Ramos (cell line): ENCODE measurements at regions not wholly inside any gene's neighbourhood (a gene's known extent, or its start where the extent isn't known, plus 50 kb on each side); places are given as distances from the start of the nearest gene placed in this dataset.
"Not testable (repeated sequence)": the region's sequence is repeated elsewhere in the genome, so short reads cannot be mapped to it uniquely, and the experiment has no call there.

ENCODE experiments used
- in situ Hi-C: fragments of 300-500 bp; cut with MboI; formaldehyde crosslinking; loops from one replicate; pipeline ENCODE4 v1.14.3; 2022; ENCODE audit warnings: low sequenced_read_pairs; ENCODE audit not compliant: unreplicated experiment

- in situ Hi-C loops = not testable (repeated sequence)
Observed at GRCh38 chr17:20681746-20682722, 102.5 kb downstream of the CDRT15L2 start.

GRCh38 chr17:20683651-20684229 is 104.2 kb downstream of the CDRT15L2 start:
- in situ Hi-C loops = not testable (repeated sequence)

- in situ Hi-C loops = not testable (repeated sequence)
Observed at GRCh38 chr17:20684975-20685374, 105.5 kb downstream of the CDRT15L2 start.

GRCh38 chr17:20687584-20687983 is 108.1 kb downstream of the CDRT15L2 start:
- in situ Hi-C loops = not testable (repeated sequence)

GRCh38 chr17:20689170-20689749 is 109.7 kb downstream of the CDRT15L2 start:
- in situ Hi-C loops = not testable (repeated sequence)

GRCh38 chr17:20692706-20693105 is 113.2 kb downstream of the CDRT15L2 start:
- in situ Hi-C loops = not testable (repeated sequence)

GRCh38 chr17:20695871-20696270 is 116.3 kb downstream of the CDRT15L2 start:
- in situ Hi-C loops = not testable (repeated sequence)

- in situ Hi-C loops = not testable (repeated sequence)
Observed at GRCh38 chr17:20698463-20699206, 119.1 kb downstream of the CDRT15L2 start.

GRCh38 chr17:20700528-20700927 is 121.0 kb downstream of the CDRT15L2 start:
- in situ Hi-C loops = not testable (repeated sequence)

GRCh38 chr17:20701366-20701765 is 121.8 kb downstream of the CDRT15L2 start:
- in situ Hi-C loops = not testable (repeated sequence)

GRCh38 chr17:20702692-20703091 is 123.2 kb downstream of the CDRT15L2 start:
- in situ Hi-C loops = no loop called here

- in situ Hi-C loops = no loop called here
Observed at GRCh38 chr17:20703781-20704180, 124.3 kb downstream of the CDRT15L2 start.

- in situ Hi-C loops = not testable (repeated sequence)
Observed at GRCh38 chr17:20705186-20705585, 125.7 kb downstream of the CDRT15L2 start.

GRCh38 chr17:20706751-20707373 is 127.3 kb downstream of the CDRT15L2 start:
- in situ Hi-C loops = no loop called here

GRCh38 chr17:20708821-20709220 is 129.3 kb downstream of the CDRT15L2 start:
- in situ Hi-C loops = not testable (repeated sequence)

- in situ Hi-C loops = not testable (repeated sequence)
Observed at GRCh38 chr17:20716481-20716880, 137.0 kb downstream of the CDRT15L2 start.

GRCh38 chr17:20721171-20721570 is 141.6 kb downstream of the CDRT15L2 start:
- in situ Hi-C loops = no loop called here

GRCh38 chr17:20724391-20724790 is 144.9 kb downstream of the CDRT15L2 start:
- in situ Hi-C loops = not testable (repeated sequence)

GRCh38 chr17:20727201-20727600 is 147.7 kb downstream of the CDRT15L2 start:
- in situ Hi-C loops = loop anchor here (25.0 kb wide), 1 partner anchor 110 kb away; no protein-coding TSS in a partner anchor

GRCh38 chr17:20728181-20728580 is 148.7 kb downstream of the CDRT15L2 start:
- in situ Hi-C loops = loop anchor here (25.0 kb wide), 1 partner anchor 109 kb away; no protein-coding TSS in a partner anchor
